Ovary (tissue), 3 donors: ENCODE measurements at regions not wholly inside any gene's neighbourhood (a gene's known extent, or its start where the extent isn't known, plus 50 kb on each side); places are given as distances from the start of the nearest gene placed in this dataset.

Source experiments
- EP300 ChIP-seq: sonication (generic); formaldehyde crosslinking; IDR thresholded peaks from one replicate; pipeline ENCODE4 v1.6.1; 2017; ENCODE audit warnings: antibody characterized with exemption
- POLR2A ChIP-seq: fragments of 450-650 bp; IDR thresholded peaks from one replicate; pipeline ENCODE4 v1.6.1; 2017; ENCODE audit warnings: antibody characterized with exemption, mild to moderate bottlenecking, moderate library complexity
- TF ChIP-seq, protein P1 (sequence below), 3 donors: fragments of 450-650 bp in 2 of 3; fragments of 200-600 bp in 1 of 3; IDR thresholded peaks; one replicate each; pipeline versions ENCODE4 v1.5.1 to v1.8.0; 2016 to 2022; ENCODE audit warnings: antibody characterized with exemption in 3 of 3, mild to moderate bottlenecking in 1 of 3
- donor health status: DM: no; HTN: no; CAD: no.

DNA sequence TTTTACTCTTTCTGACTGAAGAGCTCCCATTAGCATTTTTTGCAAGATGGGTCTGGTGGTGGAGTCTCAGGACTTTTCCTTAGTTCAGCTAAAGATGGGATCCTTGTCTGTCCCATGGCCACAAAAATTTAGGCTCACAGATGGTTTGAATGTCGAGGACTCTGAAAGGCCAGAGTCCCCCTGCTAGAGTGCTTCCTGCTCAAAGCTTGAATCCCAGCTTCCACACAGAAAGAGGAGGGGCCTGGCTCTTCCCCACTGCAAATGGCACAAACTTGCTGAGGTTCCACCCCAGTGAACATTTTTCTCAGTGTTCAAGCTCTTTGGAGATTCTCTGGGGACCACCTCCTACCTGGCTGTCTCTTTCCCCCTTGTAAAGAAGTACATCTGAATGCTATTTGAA lies 64.7 kb upstream of the UGT2B15 start:
- TF ChIP-seq POLR2A = no peak
- TF ChIP-seq, protein P1, sequence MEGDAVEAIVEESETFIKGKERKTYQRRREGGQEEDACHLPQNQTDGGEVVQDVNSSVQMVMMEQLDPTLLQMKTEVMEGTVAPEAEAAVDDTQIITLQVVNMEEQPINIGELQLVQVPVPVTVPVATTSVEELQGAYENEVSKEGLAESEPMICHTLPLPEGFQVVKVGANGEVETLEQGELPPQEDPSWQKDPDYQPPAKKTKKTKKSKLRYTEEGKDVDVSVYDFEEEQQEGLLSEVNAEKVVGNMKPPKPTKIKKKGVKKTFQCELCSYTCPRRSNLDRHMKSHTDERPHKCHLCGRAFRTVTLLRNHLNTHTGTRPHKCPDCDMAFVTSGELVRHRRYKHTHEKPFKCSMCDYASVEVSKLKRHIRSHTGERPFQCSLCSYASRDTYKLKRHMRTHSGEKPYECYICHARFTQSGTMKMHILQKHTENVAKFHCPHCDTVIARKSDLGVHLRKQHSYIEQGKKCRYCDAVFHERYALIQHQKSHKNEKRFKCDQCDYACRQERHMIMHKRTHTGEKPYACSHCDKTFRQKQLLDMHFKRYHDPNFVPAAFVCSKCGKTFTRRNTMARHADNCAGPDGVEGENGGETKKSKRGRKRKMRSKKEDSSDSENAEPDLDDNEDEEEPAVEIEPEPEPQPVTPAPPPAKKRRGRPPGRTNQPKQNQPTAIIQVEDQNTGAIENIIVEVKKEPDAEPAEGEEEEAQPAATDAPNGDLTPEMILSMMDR (IDR thresholded peaks at IDR 0.05) = no peak
- TF ChIP-seq EP300 = no peak
